Mesendoderm (in vitro differentiated cells): ENCODE measurements at regions not wholly inside any gene's neighbourhood (a gene's known extent, or its start where the extent isn't known, plus 50 kb on each side); places are given as distances from the start of the nearest gene placed in this dataset.
A peak's percentile ranks its signal among the peaks of the same experiment; 100 is the strongest.

Experiments
- DNase-seq: peaks from one replicate; pipeline ENCODE4 v3.0.0; 2013
- H2AK5ac ChIP-seq: 2 replicates; pipeline ENCODE4 v1.6.1; 2013; ENCODE audit warnings: low read length, inconsistent platforms
- H2BK120ac ChIP-seq: 2 replicates; pipeline ENCODE4 v1.6.1; 2013; ENCODE audit warnings: low read depth, mild to moderate bottlenecking, low read length, moderate library complexity, mixed read lengths
- H2BK15ac ChIP-seq: replicated peaks from 2 replicates; pipeline ENCODE4 v1.6.1; 2013; ENCODE audit warnings: low read depth, mild to moderate bottlenecking, moderate library complexity
- H2BK5ac ChIP-seq: 2 replicates; pipeline ENCODE4 v1.6.1; 2013; ENCODE audit warnings: low read length, inconsistent platforms
- H3K18ac ChIP-seq: 2 replicates; pipeline ENCODE4 v1.6.1; 2013; ENCODE audit warnings: mild to moderate bottlenecking, low read length, mixed read lengths
- H3K23ac ChIP-seq: one replicate; pipeline ENCODE4 v1.6.1; 2013; ENCODE audit warnings: low read length
- H3K27ac ChIP-seq: 2 replicates; pipeline ENCODE4 v1.5.1; 2013; ENCODE audit warnings: low read depth, mild to moderate bottlenecking, inconsistent platforms, low read length, moderate library complexity
- H3K27me3 ChIP-seq: 2 replicates; pipeline ENCODE4 v1.6.1; 2013; ENCODE audit warnings: low read length, control low read depth, mild to moderate bottlenecking, inconsistent platforms; ENCODE audit not compliant: insufficient read depth, poor library complexity
- H3K36me3 ChIP-seq: 2 replicates; pipeline ENCODE4 v1.6.1; 2013; ENCODE audit warnings: low read length, inconsistent platforms; ENCODE audit not compliant: control insufficient read depth, insufficient read depth
- H3K4ac ChIP-seq: one replicate; pipeline ENCODE4 v1.6.1; 2013; ENCODE audit warnings: low read depth, mild to moderate bottlenecking, low read length, moderate library complexity
- H3K4me1 ChIP-seq: 2 replicates; pipeline ENCODE4 v1.6.1; 2013; ENCODE audit warnings: low read depth, low read length, inconsistent platforms; ENCODE audit not compliant: control insufficient read depth
- H3K4me2 ChIP-seq: 2 replicates; pipeline ENCODE4 v1.6.1; 2013; ENCODE audit warnings: low read length
- H3K4me3 ChIP-seq: 2 replicates; pipeline ENCODE4 v1.5.1; 2013; ENCODE audit warnings: mild to moderate bottlenecking, low read length
- H3K56ac ChIP-seq: one replicate; pipeline ENCODE4 v1.6.1; 2013; ENCODE audit warnings: low read length
- H3K79me1 ChIP-seq: 2 replicates; pipeline ENCODE4 v1.6.1; 2013; ENCODE audit warnings: low read length, inconsistent platforms
- H3K79me2 ChIP-seq: 2 replicates; pipeline ENCODE4 v1.6.1; 2013; ENCODE audit warnings: mild to moderate bottlenecking, low read length; ENCODE audit not compliant: control insufficient read depth, insufficient read depth
- H3K9ac ChIP-seq: 2 replicates; pipeline ENCODE4 v1.6.1; 2013; ENCODE audit warnings: low read length, inconsistent platforms
- H4K5ac ChIP-seq: one replicate; pipeline ENCODE4 v1.6.1; 2013; ENCODE audit warnings: low read length
- H4K8ac ChIP-seq: one replicate; pipeline ENCODE4 v1.6.1; 2013; ENCODE audit warnings: low read depth, mild to moderate bottlenecking, control low read depth, low read length, moderate library complexity
- WGBS: extraction: QIAGEN DNeasy Blood & Tissue Kit; methylation state at CpG from one replicate; pipeline ENCODE4 v1.1.7; 2013; ENCODE audit warnings: low lambda C conversion rate, missing lambda C conversion rate; ENCODE audit not compliant: insufficient coverage; ENCODE audit errors: extremely low coverage; 5-methylcytosine and 5-hydroxymethylcytosine counted together

GRCh38 chr12:58386136-58386535 is 444.8 kb downstream of the ATP23 start:
- no peak overlapping the region for H2BK5ac ChIP-seq
- no peak overlapping the region for H3K4ac ChIP-seq
- no peak overlapping the region for H3K9ac ChIP-seq
- H2BK120ac ChIP-seq: no peak overlapping the region
- H3K36me3 ChIP-seq: no peaks in the 10 kb centered on the region
- WGBS: no CpG with 5 or more reads among the region's 2 CpGs
- H3K79me2 ChIP-seq: no peaks in the 10 kb centered on the region
- H3K79me1 ChIP-seq: no peaks in the 10 kb centered on the region
- H3K18ac ChIP-seq: no peak overlapping the region
- no peaks in the 10 kb centered on the region for H3K4me1 ChIP-seq
- no peak overlapping the region for H3K27ac ChIP-seq
- H2AK5ac ChIP-seq: no peak overlapping the region
- no peak overlapping the region for H4K5ac ChIP-seq
- DNase-seq: peak; percentile 53
- no peak overlapping the region for H3K56ac ChIP-seq
- H3K4me2 ChIP-seq: no peak overlapping the region
- H3K23ac ChIP-seq: no peak overlapping the region
- H2BK15ac ChIP-seq: no peak overlapping the region
- no peak overlapping the region for H3K4me3 ChIP-seq
- no peaks in the 10 kb centered on the region for H3K27me3 ChIP-seq
- H4K8ac ChIP-seq: no peak overlapping the region

- Histone ChIP-seq H2AK5ac (no peak overlapping the region), H4K5ac (no peak overlapping the region), H2BK15ac (no peak overlapping the region), H3K18ac (no peak overlapping the region), H3K36me3 (no peaks in the 10 kb centered on the region), H3K56ac (no peak overlapping the region), H3K79me1 (no peaks in the 10 kb centered on the region), H3K4me3 (no peak overlapping the region), H2BK120ac (peak overlapping the region; percentile 21), H3K9ac (no peak overlapping the region), H3K4me2 (no peak overlapping the region), H4K8ac (no peak overlapping the region), H3K4me1 (no peaks in the 10 kb centered on the region), H3K79me2 (no peaks in the 10 kb centered on the region), H3K4ac (no peak overlapping the region), H3K27me3 (no peaks in the 10 kb centered on the region), H3K27ac (no peak overlapping the region), H3K23ac (no peak overlapping the region), H2BK5ac (no peak overlapping the region)
- DNase-seq: peak; percentile 54
- no CpG with 5 or more reads among the region's 2 CpGs for WGBS
Observed at GRCh38 chr12:58387199-58387598, 445.8 kb downstream of the ATP23 start.

- H3K4ac ChIP-seq: no peak overlapping the region
- H2BK120ac ChIP-seq: no peak overlapping the region
- H3K4me3 ChIP-seq: no peak overlapping the region
- H3K4me2 ChIP-seq: no peak overlapping the region
- no peak overlapping the region for H3K18ac ChIP-seq
- H3K56ac ChIP-seq: no peak overlapping the region
- no peak overlapping the region for H4K8ac ChIP-seq
- no peak for DNase-seq
- WGBS: no CpG with 5 or more reads among the region's 2 CpGs
- H2AK5ac ChIP-seq: no peak overlapping the region
- H3K9ac ChIP-seq: no peak overlapping the region
- H2BK5ac ChIP-seq: no peak overlapping the region
- H3K79me2 ChIP-seq: no peaks in the 10 kb centered on the region
- H2BK15ac ChIP-seq: no peak overlapping the region
- H3K23ac ChIP-seq: no peak overlapping the region
- H4K5ac ChIP-seq: no peak overlapping the region
- no peaks in the 10 kb centered on the region for H3K36me3 ChIP-seq
- no peaks in the 10 kb centered on the region for H3K27me3 ChIP-seq
- no peak overlapping the region for H3K27ac ChIP-seq
- no peaks in the 10 kb centered on the region for H3K79me1 ChIP-seq
- H3K4me1 ChIP-seq: no peaks in the 10 kb centered on the region
Observed at GRCh38 chr12:58388261-58388660, 446.9 kb downstream of the ATP23 start.

GRCh38 chr12:58393152-58393551 is 451.8 kb downstream of the ATP23 start:
- Histone ChIP-seq H3K27me3 (no peaks in the 10 kb centered on the region), H2BK15ac (no peak overlapping the region), H3K18ac (no peak overlapping the region), H3K9ac (no peak overlapping the region), H3K4me3 (no peak overlapping the region), H3K23ac (no peak overlapping the region), H3K56ac (no peak overlapping the region), H2BK120ac (no peak overlapping the region), H4K5ac (no peak overlapping the region), H3K27ac (no peak overlapping the region), H2BK5ac (no peak overlapping the region), H3K4me1 (no peaks in the 10 kb centered on the region), H3K4me2 (no peak overlapping the region), H3K36me3 (no peaks in the 10 kb centered on the region), H2AK5ac (no peak overlapping the region), H3K4ac (no peak overlapping the region), H3K79me1 (no peaks in the 10 kb centered on the region), H3K79me2 (no peaks in the 10 kb centered on the region), H4K8ac (no peak overlapping the region)
- DNase-seq: no peak
- WGBS: no CpG with 5 or more reads among the region's 3 CpGs

GRCh38 chr12:58395056-58395455 is 453.7 kb downstream of the ATP23 start:
- DNase-seq: no peak
- no peak overlapping the region for H3K56ac ChIP-seq
- H3K79me2 ChIP-seq: no peaks in the 10 kb centered on the region
- no peaks in the 10 kb centered on the region for H3K36me3 ChIP-seq
- H3K9ac ChIP-seq: no peak overlapping the region
- H3K27me3 ChIP-seq: no peaks in the 10 kb centered on the region
- no peaks in the 10 kb centered on the region for H3K79me1 ChIP-seq
- H3K4ac ChIP-seq: no peak overlapping the region
- H3K4me2 ChIP-seq: no peak overlapping the region
- no peak overlapping the region for H3K27ac ChIP-seq
- H3K4me1 ChIP-seq: no peaks in the 10 kb centered on the region
- no peak overlapping the region for H2AK5ac ChIP-seq
- no peak overlapping the region for H2BK5ac ChIP-seq
- H2BK120ac ChIP-seq: no peak overlapping the region
- H2BK15ac ChIP-seq: no peak overlapping the region
- no peak overlapping the region for H4K5ac ChIP-seq
- no CpG with 5 or more reads among the region's 3 CpGs for WGBS
- H4K8ac ChIP-seq: no peak overlapping the region
- no peak overlapping the region for H3K23ac ChIP-seq
- H3K4me3 ChIP-seq: no peak overlapping the region
- no peak overlapping the region for H3K18ac ChIP-seq

- Histone ChIP-seq H2AK5ac (no peak overlapping the region), H4K5ac (no peak overlapping the region), H3K4me3 (no peak overlapping the region), H3K27ac (no peak overlapping the region), H2BK5ac (no peak overlapping the region), H3K27me3 (no peaks in the 10 kb centered on the region), H2BK15ac (no peak overlapping the region), H3K4ac (no peak overlapping the region), H2BK120ac (no peak overlapping the region), H3K79me1 (no peaks in the 10 kb centered on the region), H3K79me2 (no peaks in the 10 kb centered on the region), H3K9ac (no peak overlapping the region), H3K4me2 (no peak overlapping the region), H3K36me3 (no peaks in the 10 kb centered on the region), H3K18ac (no peak overlapping the region), H3K23ac (no peak overlapping the region), H3K4me1 (no peaks in the 10 kb centered on the region), H4K8ac (no peak overlapping the region), H3K56ac (no peak overlapping the region)
- no peak for DNase-seq
Observed at GRCh38 chr12:58395470-58395869, 454.1 kb downstream of the ATP23 start.
